Hematopoietic multipotent progenitor cell treated with erythropoietin and hydrocortisone succinate and interleukin-3 and kit ligand, for 8 days (in vitro differentiated cells): ENCODE measurements at regions not wholly inside any gene's neighbourhood (a gene's known extent, or its start where the extent isn't known, plus 50 kb on each side); places are given as distances from the start of the nearest gene placed in this dataset.
"Not testable (repeated sequence)": the region's sequence is repeated elsewhere in the genome, so short reads cannot be mapped to it uniquely, and the experiment has no call there.

Experiments used
- DNase-seq: peaks from one replicate; pipeline ENCODE4 v3.0.0-alpha.2; 2015

- no peak for DNase-seq
Measured at GRCh38 chr6:137787016-137787415, 80.0 kb upstream of the TNFAIP3 start.

- no peak for DNase-seq
Measured at GRCh38 chr6:137788248-137788647, 78.8 kb upstream of the TNFAIP3 start.

GRCh38 chr6:137791281-137792159 lies 75.5 kb upstream of the TNFAIP3 start:
- no peak for DNase-seq

GRCh38 chr6:137792160-137793033 lies 74.7 kb upstream of the TNFAIP3 start:
- no peak for DNase-seq

GRCh38 chr6:137793805-137794515 lies 73.1 kb upstream of the TNFAIP3 start:
- DNase-seq: no peak

GRCh38 chr6:137794516-137795201 lies 72.4 kb upstream of the TNFAIP3 start:
- peak; percentile 18 for DNase-seq

GRCh38 chr6:137795501-137795900 lies 71.6 kb upstream of the TNFAIP3 start:
- DNase-seq: no peak

- DNase-seq: no peak
Measured at GRCh38 chr6:137798261-137798660, 68.8 kb upstream of the TNFAIP3 start.

GRCh38 chr6:137798846-137799245 lies 68.2 kb upstream of the TNFAIP3 start:
- DNase-seq: no peak

GRCh38 chr6:137799950-137800568 lies 67.0 kb upstream of the TNFAIP3 start:
- peak; percentile 80 for DNase-seq

GRCh38 chr6:137800762-137801161 lies 66.3 kb upstream of the TNFAIP3 start:
- no peak for DNase-seq

GRCh38 chr6:137801352-137802114 lies 65.5 kb upstream of the TNFAIP3 start:
- DNase-seq: no peak

GRCh38 chr6:137802408-137803182 lies 64.5 kb upstream of the TNFAIP3 start:
- DNase-seq: no peak

GRCh38 chr6:137804637-137805036 lies 62.4 kb upstream of the TNFAIP3 start:
- no peak for DNase-seq

GRCh38 chr6:137805622-137806021 lies 61.4 kb upstream of the TNFAIP3 start:
- no peak for DNase-seq

GRCh38 chr6:137806914-137807682 lies 60.0 kb upstream of the TNFAIP3 start:
- DNase-seq: no peak

- DNase-seq: no peak
Measured at GRCh38 chr6:137808191-137808590, 58.9 kb upstream of the TNFAIP3 start.

GRCh38 chr6:137808836-137809315 lies 58.2 kb upstream of the TNFAIP3 start:
- no peak for DNase-seq

GRCh38 chr6:137809895-137810553 lies 57.0 kb upstream of the TNFAIP3 start:
- not testable (repeated sequence) for DNase-seq
